OCI-LY1 (cell line): ENCODE measurements at regions not wholly inside any gene's neighbourhood (a gene's known extent, or its start where the extent isn't known, plus 50 kb on each side); places are given as distances from the start of the nearest gene placed in this dataset.
A peak's percentile ranks its signal among the peaks of the same experiment; 100 is the strongest.

Experiments
- H2AFZ ChIP-seq: fragments of 200-600 bp; sonication (generic), shearing (Covaris generic); 2 replicates; pipeline ENCODE4 v1.6.0; 2014; ENCODE audit warnings: antibody characterized with exemption, mild to moderate bottlenecking, low read length
- H3F3A ChIP-seq: fragments of 200-600 bp; sonication (generic), shearing (Covaris generic); 2 replicates; pipeline ENCODE4 v1.6.0; 2014; ENCODE audit warnings: mild to moderate bottlenecking, antibody characterized with exemption, low read length, moderate library complexity; ENCODE audit not compliant: insufficient read depth
- H3K27ac ChIP-seq: fragments of 200-600 bp; sonication (generic); 2 replicates; pipeline ENCODE4 v1.5.1; 2014; ENCODE audit warnings: low read length, mixed run types, mild to moderate bottlenecking, low read depth; ENCODE audit not compliant: poor library complexity, severe bottlenecking
- H3K27me3 ChIP-seq: fragments of 200-600 bp; sonication (generic); 2 replicates; pipeline ENCODE4 v1.6.0; 2014; ENCODE audit warnings: antibody characterized with exemption, mild to moderate bottlenecking, low read length, moderate library complexity; ENCODE audit not compliant: insufficient read depth
- H3K36me3 ChIP-seq: fragments of 200-600 bp; sonication (generic); 2 replicates; pipeline ENCODE4 v1.6.1; 2014; ENCODE audit warnings: mild to moderate bottlenecking, antibody characterized with exemption, low read length, moderate library complexity, mixed read lengths; ENCODE audit not compliant: insufficient read depth
- H3K4me1 ChIP-seq: fragments of 200-600 bp; sonication (generic); 2 replicates; pipeline ENCODE4 v1.5.1; 2014; ENCODE audit warnings: mild to moderate bottlenecking, low read length, moderate library complexity; ENCODE audit not compliant: insufficient read depth, severe bottlenecking
- H3K4me2 ChIP-seq: fragments of 200-600 bp; sonication (generic), shearing (Covaris generic); 2 replicates; pipeline ENCODE4 v1.6.1; 2014; ENCODE audit warnings: low read length
- H3K4me3 ChIP-seq: fragments of 200-600 bp; sonication (generic); 2 replicates; pipeline ENCODE4 v1.5.1; 2014; ENCODE audit warnings: low read length, low read depth, mild to moderate bottlenecking, mixed read lengths; ENCODE audit not compliant: poor library complexity, severe bottlenecking
- H3K79me2 ChIP-seq: fragments of 200-600 bp; shearing (Covaris generic); 2 replicates; pipeline ENCODE4 v1.6.1; 2016; ENCODE audit warnings: mixed run types, low read length, mixed read lengths; ENCODE audit not compliant: insufficient read depth
- H3K9ac ChIP-seq: fragments of 200-600 bp; sonication (generic), shearing (Covaris generic); 2 replicates; pipeline ENCODE4 v1.6.1; 2014; ENCODE audit warnings: mild to moderate bottlenecking, low read length, mixed read lengths
- H3K9me2 ChIP-seq: fragments of 200-600 bp; sonication (generic), shearing (Covaris generic); 2 replicates; pipeline ENCODE4 v1.6.1; 2014; ENCODE audit warnings: low read depth, mild to moderate bottlenecking, low read length, mixed read lengths
- H3K9me3 ChIP-seq: fragments of 200-600 bp; shearing (Covaris generic); 2 replicates; pipeline ENCODE4 v1.6.1; 2014; ENCODE audit warnings: low read length, mixed read lengths
- H4K20me1 ChIP-seq: fragments of 200-600 bp; sonication (generic), shearing (Covaris generic); 2 replicates; pipeline ENCODE4 v1.6.0; 2016; ENCODE audit warnings: mild to moderate bottlenecking, low read length; ENCODE audit not compliant: insufficient read depth
- CTCF ChIP-seq: fragments of 200-600 bp; sonication (generic), shearing (Covaris generic); IDR thresholded peaks from 2 replicates; pipeline ENCODE4 v1.5.1; 2017; ENCODE audit warnings: mild to moderate bottlenecking, antibody characterized with exemption, low read length, moderate library complexity, mixed read lengths
- EZH2 ChIP-seq: fragments of 200-600 bp; sonication (generic), shearing (Covaris generic); IDR thresholded peaks from 2 replicates; pipeline ENCODE4 v1.8.0; 2017; ENCODE audit warnings: borderline replicate concordance, mixed run types, mild to moderate bottlenecking, antibody characterized with exemption, low read length, moderate library complexity, mixed read lengths

DNA sequence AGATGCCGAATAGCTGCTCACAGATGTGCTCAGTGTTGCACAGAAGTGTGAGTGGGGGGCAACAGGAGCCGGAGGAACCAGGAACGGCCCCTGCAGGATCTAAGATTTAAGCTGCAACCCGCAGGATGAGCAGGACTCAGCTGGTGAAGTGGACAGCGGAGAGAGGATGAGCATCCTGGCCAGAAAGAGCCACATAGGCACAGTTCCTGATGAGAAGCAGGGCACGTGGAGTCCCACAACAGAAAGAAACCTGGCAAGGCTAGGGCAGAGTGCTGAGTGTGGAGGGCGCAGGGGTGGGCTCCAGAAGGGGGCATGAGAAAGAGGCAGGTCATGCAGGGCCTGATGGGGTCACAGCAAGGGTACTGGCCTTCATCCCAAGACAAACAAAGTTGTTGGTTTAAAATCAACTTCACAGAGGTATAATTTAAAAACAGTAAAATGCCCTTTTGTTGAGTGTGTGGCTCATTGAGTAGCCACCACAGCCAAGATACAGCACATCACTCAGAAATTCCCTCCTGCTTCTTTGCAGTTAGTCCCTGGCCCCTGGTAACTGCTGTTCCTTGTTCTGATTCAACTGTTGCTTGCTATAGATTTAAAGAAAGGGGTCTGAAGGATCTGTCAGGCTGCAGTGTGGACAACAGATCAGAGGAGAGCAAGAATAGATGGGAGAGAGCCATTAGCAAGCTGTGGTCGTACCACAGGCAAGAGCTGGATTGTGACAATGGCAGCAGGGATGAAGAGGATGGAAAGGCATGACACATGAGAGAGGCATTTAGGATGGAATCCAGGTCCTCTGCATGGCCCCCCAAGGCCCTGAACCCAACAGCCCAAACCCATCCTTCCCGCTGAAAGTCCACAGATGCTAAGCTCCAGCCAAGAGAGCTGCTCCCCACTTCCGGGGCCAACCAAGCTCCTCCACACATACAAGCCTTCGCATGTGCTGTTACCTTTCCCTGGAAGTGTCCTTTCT is 53.1 kb upstream of the OSBPL3 start:
- H3K4me2 ChIP-seq: no peak overlapping the region
- no peaks in the 10 kb centered on the region for H3K79me2 ChIP-seq
- H3K4me1 ChIP-seq: peaks cover 10% of the 10 kb centered on the region
- TF ChIP-seq CTCF: no peak
- no peak for TF ChIP-seq EZH2
- no peak overlapping the region for H3K27ac ChIP-seq
- H3K9me3 ChIP-seq: peaks cover 15% of the 10 kb centered on the region
- H3F3A ChIP-seq: no peaks in the 10 kb centered on the region
- no peaks in the 10 kb centered on the region for H4K20me1 ChIP-seq
- H3K27me3 ChIP-seq: peaks cover 3% of the 10 kb centered on the region; the same call in 1 of the 2 replicates
- H3K9me2 ChIP-seq: no peaks in the 10 kb centered on the region
- no peak overlapping the region for H3K9ac ChIP-seq
- H3K4me3 ChIP-seq: no peak overlapping the region
- H2AFZ ChIP-seq: no peak overlapping the region
- H3K36me3 ChIP-seq: no peaks in the 10 kb centered on the region; the same call in 1 of the 2 replicates

DNA sequence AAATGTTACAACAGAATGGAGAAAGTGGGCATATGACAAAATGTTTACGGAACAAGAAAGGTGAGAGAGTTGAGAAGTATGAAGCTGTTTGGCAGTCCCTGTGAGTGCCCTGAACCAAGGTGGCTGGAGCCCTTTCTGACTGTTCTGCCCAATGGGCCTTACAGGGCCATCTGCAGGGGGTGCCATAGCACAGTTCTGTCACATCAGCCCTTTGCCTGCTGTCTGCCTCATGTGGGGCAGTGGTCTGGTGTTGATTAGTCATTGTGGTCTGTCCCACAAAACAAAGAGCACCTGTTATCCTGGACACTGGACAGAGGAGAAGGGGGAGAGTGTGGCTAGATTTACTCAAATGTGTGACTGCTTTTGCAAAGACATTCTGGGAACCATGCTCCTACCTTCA is 51.5 kb upstream of the OSBPL3 start:
- H3F3A ChIP-seq: no peaks in the 10 kb centered on the region
- H3K4me1 ChIP-seq: peaks cover 10% of the 10 kb centered on the region
- TF ChIP-seq CTCF (peak; percentile 44; the same call in 1 of the 2 replicates), EZH2 (no peak)
- H3K27me3 ChIP-seq: peaks cover 2% of the 10 kb centered on the region; the same call in 1 of the 2 replicates
- H2AFZ ChIP-seq: no peak overlapping the region
- H3K27ac ChIP-seq: no peak overlapping the region
- no peaks in the 10 kb centered on the region for H3K9me2 ChIP-seq
- H3K9me3 ChIP-seq: peaks cover 12% of the 10 kb centered on the region
- no peak overlapping the region for H3K9ac ChIP-seq
- H3K36me3 ChIP-seq: no peaks in the 10 kb centered on the region; the same call in 1 of the 2 replicates
- no peaks in the 10 kb centered on the region for H4K20me1 ChIP-seq
- no peak overlapping the region for H3K4me2 ChIP-seq
- no peaks in the 10 kb centered on the region for H3K79me2 ChIP-seq
- H3K4me3 ChIP-seq: no peak overlapping the region

DNA sequence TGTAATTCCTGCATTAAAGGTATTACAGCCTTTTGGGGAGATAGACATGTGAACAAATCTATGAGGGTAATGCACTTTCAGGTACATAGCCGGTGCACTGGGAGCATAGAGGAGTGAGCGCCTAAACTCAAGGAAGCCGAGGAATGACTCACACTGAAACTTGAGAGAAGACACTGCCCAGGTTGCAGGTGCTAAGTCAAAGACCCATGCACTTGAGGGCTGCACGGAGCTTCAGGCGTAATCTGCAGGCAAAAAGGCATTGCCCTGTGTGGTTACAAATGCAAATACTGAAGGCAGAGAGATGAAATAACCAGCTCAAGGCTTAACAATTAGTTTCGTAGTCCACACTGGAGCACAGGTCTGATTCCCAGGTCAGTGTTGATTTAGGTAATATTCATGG is 51.0 kb upstream of the OSBPL3 start:
- TF ChIP-seq EZH2 (no peak), CTCF (no peak)
- Histone ChIP-seq H3K27ac (no peak overlapping the region), H3K9me3 (peaks cover 7% of the 10 kb centered on the region; the same call in 1 of the 2 replicates), H3K9ac (no peak overlapping the region), H3K4me1 (peaks cover 10% of the 10 kb centered on the region), H3K27me3 (no peaks in the 10 kb centered on the region), H3K4me2 (no peak overlapping the region), H3K79me2 (no peaks in the 10 kb centered on the region), H3K36me3 (no peaks in the 10 kb centered on the region; the same call in 1 of the 2 replicates), H4K20me1 (no peaks in the 10 kb centered on the region), H3F3A (no peaks in the 10 kb centered on the region), H3K4me3 (no peak overlapping the region), H2AFZ (no peak overlapping the region), H3K9me2 (no peaks in the 10 kb centered on the region)
